Testis (tissue), 2 donors: ENCODE measurements at regions not wholly inside any gene's neighbourhood (a gene's known extent, or its start where the extent isn't known, plus 50 kb on each side); places are given as distances from the start of the nearest gene placed in this dataset.

Experiments used
- DNase-seq: peaks from one replicate; pipeline ENCODE4 v3.0.0-alpha.2; 2019
- H3K27ac ChIP-seq, 2 donors: fragments of 200-600 bp; sonication (generic); one replicate each; pipeline ENCODE4 v1.5.1; 2019
- H3K27me3 ChIP-seq: fragments of 200-600 bp; sonication (generic); one replicate; pipeline ENCODE4 v1.5.1; 2019
- H3K36me3 ChIP-seq: fragments of 200-600 bp; sonication (generic); one replicate; pipeline ENCODE4 v1.5.1; 2017; ENCODE audit warnings: low read depth; ENCODE audit errors: missing control alignments
- H3K4me1 ChIP-seq: fragments of 200-600 bp; sonication (generic); one replicate; pipeline ENCODE4 v1.5.1; 2019
- H3K4me3 ChIP-seq, 2 donors: fragments of 200-600 bp; sonication (generic); one replicate each; pipeline ENCODE4 v1.5.1; 2017 to 2019
- H3K9me3 ChIP-seq: fragments of 200-600 bp; sonication (generic); one replicate; pipeline ENCODE4 v1.5.1; 2017
- POLR2A ChIP-seq: fragments of 450-650 bp; IDR thresholded peaks from one replicate; pipeline ENCODE4 v1.6.1; 2017; ENCODE audit warnings: antibody characterized with exemption, mild to moderate bottlenecking, moderate library complexity
- WGBS, 2 donors: methylation state at CpG; one replicate each; pipeline ENCODE4 v1.1.5; 2018; 5-methylcytosine and 5-hydroxymethylcytosine counted together
- intact Hi-C: fragments of 100-400 bp; cut with DNase I; formaldehyde crosslinking; loops from one replicate; pipeline ENCODE4 v1.15.1; 2023; ENCODE audit warnings: low total_unique reads
- TF ChIP-seq, protein P1 (sequence below), 3 experiments: fragments of 450-650 bp in 2 of 3; fragments of 200-600 bp in 1 of 3; sonication (generic) in 1 of 3; IDR thresholded peaks; one replicate each; pipeline ENCODE4 v1.5.1; 2016 to 2019; ENCODE audit warnings: antibody characterized with exemption in 3 of 3, mild to moderate bottlenecking in 2 of 3, moderate library complexity in 1 of 3

DNA sequence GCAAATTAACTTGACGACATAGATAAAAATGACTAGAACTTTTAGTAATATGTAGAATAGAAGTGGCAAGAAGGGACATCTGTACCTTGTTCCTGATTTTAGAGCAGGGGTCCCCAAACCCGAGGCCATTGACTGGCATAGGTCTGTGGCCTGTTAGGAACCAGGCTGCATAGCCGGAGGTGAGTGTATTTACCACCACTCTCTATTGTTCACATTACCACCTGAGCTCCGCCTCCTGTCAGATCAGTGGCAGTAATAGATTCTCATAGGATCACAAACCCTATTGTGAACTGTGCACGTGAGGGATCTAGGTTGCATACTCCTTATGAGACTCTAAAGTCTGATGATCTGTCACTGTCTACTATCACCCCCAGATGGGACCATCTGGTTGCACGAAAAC lies 113.6 kb upstream of the AVPR1A start:
- H3K27me3 ChIP-seq, result no peaks in the 10 kb centered on the region
- no peaks in the 10 kb centered on the region for H3K36me3 ChIP-seq
- H3K9me3 ChIP-seq, result no peaks in the 10 kb centered on the region
- no peaks in the 10 kb centered on the region for H3K4me1 ChIP-seq
- H3K4me3 ChIP-seq, result no peak overlapping the region
- DNase-seq, result no peak
- WGBS, 2 donors, result 84 to 88% methylated on average over 6 of the region's 6 CpGs
- no peak for TF ChIP-seq POLR2A
- TF ChIP-seq, protein P1, sequence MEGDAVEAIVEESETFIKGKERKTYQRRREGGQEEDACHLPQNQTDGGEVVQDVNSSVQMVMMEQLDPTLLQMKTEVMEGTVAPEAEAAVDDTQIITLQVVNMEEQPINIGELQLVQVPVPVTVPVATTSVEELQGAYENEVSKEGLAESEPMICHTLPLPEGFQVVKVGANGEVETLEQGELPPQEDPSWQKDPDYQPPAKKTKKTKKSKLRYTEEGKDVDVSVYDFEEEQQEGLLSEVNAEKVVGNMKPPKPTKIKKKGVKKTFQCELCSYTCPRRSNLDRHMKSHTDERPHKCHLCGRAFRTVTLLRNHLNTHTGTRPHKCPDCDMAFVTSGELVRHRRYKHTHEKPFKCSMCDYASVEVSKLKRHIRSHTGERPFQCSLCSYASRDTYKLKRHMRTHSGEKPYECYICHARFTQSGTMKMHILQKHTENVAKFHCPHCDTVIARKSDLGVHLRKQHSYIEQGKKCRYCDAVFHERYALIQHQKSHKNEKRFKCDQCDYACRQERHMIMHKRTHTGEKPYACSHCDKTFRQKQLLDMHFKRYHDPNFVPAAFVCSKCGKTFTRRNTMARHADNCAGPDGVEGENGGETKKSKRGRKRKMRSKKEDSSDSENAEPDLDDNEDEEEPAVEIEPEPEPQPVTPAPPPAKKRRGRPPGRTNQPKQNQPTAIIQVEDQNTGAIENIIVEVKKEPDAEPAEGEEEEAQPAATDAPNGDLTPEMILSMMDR (IDR thresholded peaks at IDR 0.05), result no peak
- intact Hi-C loops, result no loop called here
- no peak overlapping the region for H3K27ac ChIP-seq

GRCh38 chr12:63250486-63250885 lies 99.5 kb upstream of the AVPR1A start:
- no peak overlapping the region for H3K4me3 ChIP-seq
- no peak for DNase-seq
- WGBS, 2 donors, result 83 to 95% methylated on average over 5 of the region's 5 CpGs
- H3K4me1 ChIP-seq, result no peaks in the 10 kb centered on the region
- no peaks in the 10 kb centered on the region for H3K9me3 ChIP-seq
- intact Hi-C loops, result no loop called here
- no peaks in the 10 kb centered on the region for H3K36me3 ChIP-seq
- no peak for TF ChIP-seq POLR2A
- TF ChIP-seq, protein P1 (IDR thresholded peaks at IDR 0.05), result no peak
- no peak overlapping the region for H3K27ac ChIP-seq
- H3K27me3 ChIP-seq, result no peaks in the 10 kb centered on the region

DNA sequence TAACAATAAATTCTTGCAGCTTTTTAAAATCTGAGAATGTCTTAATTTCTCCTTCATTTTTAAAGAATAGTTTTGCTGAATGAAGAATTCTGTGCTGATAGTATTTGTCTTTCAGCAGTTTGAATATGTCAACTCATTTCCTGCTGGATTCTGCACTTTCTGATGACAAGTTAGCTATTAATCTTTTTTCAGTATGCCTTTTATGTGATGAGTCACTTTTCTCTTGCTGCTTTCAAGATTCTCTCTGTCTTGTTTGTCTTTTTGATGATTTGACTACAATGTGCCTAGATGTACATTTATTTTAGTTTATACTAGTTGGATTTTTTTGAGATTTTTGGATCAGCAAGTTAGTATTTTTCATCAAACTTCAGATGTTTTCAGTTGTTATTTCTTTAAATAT lies 87.9 kb upstream of the AVPR1A start:
- H3K9me3 ChIP-seq, result no peaks in the 10 kb centered on the region
- intact Hi-C loops, result no loop called here
- H3K27me3 ChIP-seq, result no peaks in the 10 kb centered on the region
- no peak overlapping the region for H3K4me3 ChIP-seq
- TF ChIP-seq, protein P1 (IDR thresholded peaks at IDR 0.05), result no peak
- TF ChIP-seq POLR2A, result no peak
- DNase-seq, result no peak
- no peaks in the 10 kb centered on the region for H3K4me1 ChIP-seq
- no peaks in the 10 kb centered on the region for H3K36me3 ChIP-seq
- no peak overlapping the region for H3K27ac ChIP-seq

GRCh38 chr12:63232896-63233295 lies 81.9 kb upstream of the AVPR1A start:
- TF ChIP-seq, protein P1 (IDR thresholded peaks at IDR 0.05), result no peak
- no peak for TF ChIP-seq POLR2A
- DNase-seq, result no peak

DNA sequence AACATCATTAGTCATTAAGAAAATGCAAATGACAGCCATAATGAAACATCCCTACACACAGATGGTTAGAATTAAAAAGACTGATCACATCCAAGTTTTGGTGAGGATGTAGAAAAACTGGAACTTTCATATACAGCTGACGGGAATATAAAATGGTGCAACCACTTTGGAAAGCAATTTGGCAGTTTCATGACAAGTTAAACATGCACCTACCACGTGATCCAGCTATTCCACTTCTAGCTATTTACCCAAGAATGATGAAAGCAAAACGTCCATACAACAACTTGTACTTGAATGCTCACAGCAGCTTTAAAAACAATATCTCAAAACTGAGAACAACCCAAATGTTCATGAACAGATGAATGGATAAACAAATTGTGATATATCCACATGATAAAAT lies 77.9 kb upstream of the AVPR1A start:
- TF ChIP-seq, protein P1 (IDR thresholded peaks at IDR 0.05), result no peak
- TF ChIP-seq POLR2A, result no peak
- Histone ChIP-seq H3K36me3 (no peaks in the 10 kb centered on the region), H3K27ac (no peak overlapping the region), H3K27me3 (no peaks in the 10 kb centered on the region), H3K4me1 (no peaks in the 10 kb centered on the region), H3K4me3 (no peak overlapping the region), H3K9me3 (no peaks in the 10 kb centered on the region)
- intact Hi-C loops, result no loop called here
- whole genome bisulfite sequencing, 2 donors, result 71 to 72% methylated on average over 3 of the region's 3 CpGs
- no peak for DNase-seq

More at GRCh38 chr12:63232896-63233295, 81.9 kb upstream of the AVPR1A start:
- Histone ChIP-seq H3K27me3 (no peaks in the 10 kb centered on the region), H3K4me3 (no peak overlapping the region), H3K4me1 (no peaks in the 10 kb centered on the region), H3K9me3 (no peaks in the 10 kb centered on the region), H3K36me3 (no peaks in the 10 kb centered on the region), H3K27ac (no peak overlapping the region)
- intact Hi-C loops, result no loop called here
- 77 to 78% methylated on average over 3 of the region's 3 CpGs for WGBS, 2 donors
